HCT116 (cell line): ENCODE measurements at regions not wholly inside any gene's neighbourhood (a gene's known extent, or its start where the extent isn't known, plus 50 kb on each side); places are given as distances from the start of the nearest gene placed in this dataset.

Experiments used
- ATAC-seq: fragments of 200-7000 bp; cut with Tn5 transposase; 2 replicates; pipeline ENCODE4 v1.9.1; 2020; ENCODE audit warnings: mild to moderate bottlenecking, moderate library complexity
- BruUV-seq: library from RNA; stranded (reverse); fragments of 400-500 nt; replicated peaks from 2 replicates; lab custom pipeline; 2021; lab: Mats Ljungman, UMichigan
- CTCF ChIA-PET: fragments of 300-600 bp; sonication (Branson Sonifier 250); formaldehyde crosslinking; loops from one replicate; lab custom pipeline; 2021; ENCODE audit warnings: antibody characterized with exemption; lab: Charles Lee
- POLR2A ChIA-PET: fragments of 300-600, 350-600 bp; sonication (Branson Sonifier 250); formaldehyde crosslinking; loops from one replicate; lab custom pipeline; 2021; ENCODE audit warnings: antibody characterized with exemption; lab: Charles Lee
- RAD21 ChIA-PET, 2 experiments: fragments of 300-600 bp; sonication (Branson Sonifier 250); formaldehyde crosslinking; loops; one replicate each; lab custom pipeline; 2023; ENCODE audit warnings: low total read pairs in 2 of 2; ENCODE audit not compliant: uncharacterized antibody in 2 of 2, unreplicated experiment in 2 of 2, low non-redundant PET in 1 of 2; lab: Charles Lee
- DNase-seq: peaks from one replicate; pipeline ENCODE4 v3.0.0-alpha.2; 2010; ENCODE audit warnings: low read depth, low spot score
- H2AFZ ChIP-seq: fragments of 200-600 bp; shearing (Covaris generic), sonication (generic); 2 replicates; pipeline ENCODE4 v1.6.1; 2017; ENCODE audit warnings: low read depth, mixed run types, mixed read lengths, antibody characterized with exemption, low read length; ENCODE audit not compliant: poor library complexity, severe bottlenecking
- H3K27ac ChIP-seq: 2 replicates; pipeline ENCODE4 v1.5.1; 2012; ENCODE audit warnings: low read depth, low read length
- H3K27me3 ChIP-seq: fragments of 200-600 bp; sonication (generic); 2 replicates; pipeline ENCODE4 v1.6.1; 2016; ENCODE audit warnings: mixed run types, low read length, mixed read lengths; ENCODE audit not compliant: insufficient read depth
- H3K36me3 ChIP-seq, 2 experiments: fragments of 200-500 bp in 1 of 2; fragments of 200-600 bp in 1 of 2; sonication (Bioruptor generic) in 1 of 2; sonication (generic) in 1 of 2; 2 replicates each; pipeline versions ENCODE4 v1.5.1 to v1.6.1; 2014 to 2016; ENCODE audit warnings: low read length in 2 of 2, inconsistent platforms in 1 of 2, mixed read lengths in 1 of 2, mixed run types in 1 of 2; ENCODE audit not compliant: insufficient read depth in 2 of 2, control insufficient read depth in 1 of 2
- H3K4me1 ChIP-seq, 2 experiments: fragments of 200-600 bp in 1 of 2; sonication (generic) in 1 of 2; 2 replicates each; pipeline versions ENCODE4 v1.5.1 to v1.6.1; 2012 to 2017; ENCODE audit warnings: low read length in 2 of 2, inconsistent platforms in 1 of 2, mild to moderate bottlenecking in 1 of 2, mixed read lengths in 1 of 2, mixed run types in 1 of 2, moderate library complexity in 1 of 2; ENCODE audit not compliant: insufficient read depth in 2 of 2, control insufficient read depth in 1 of 2
- H3K4me2 ChIP-seq: fragments of 200-600 bp; sonication (generic); 2 replicates; pipeline ENCODE4 v1.6.1; 2017; ENCODE audit warnings: mixed run types, low read length, mixed read lengths
- H3K4me3 ChIP-seq, 2 experiments: fragments of 200-600 bp in 1 of 2; sonication (generic) in 1 of 2; replicated peaks in 1 of 2; 2 replicates each; pipeline ENCODE4 v1.5.1; 2011 to 2016; ENCODE audit warnings: low read length in 2 of 2, control low read depth in 1 of 2, low read depth in 1 of 2, mild to moderate bottlenecking in 1 of 2, mixed read lengths in 1 of 2, mixed run types in 1 of 2
- H3K79me2 ChIP-seq: fragments of 200-600 bp; sonication (generic); 2 replicates; pipeline ENCODE4 v1.6.1; 2017; ENCODE audit warnings: mild to moderate bottlenecking, mixed run types, low read length, moderate library complexity, mixed read lengths; ENCODE audit not compliant: insufficient read depth
- H3K9ac ChIP-seq: fragments of 200-600 bp; sonication (generic); 2 replicates; pipeline ENCODE4 v1.6.1; 2016; ENCODE audit warnings: low read length, mixed read lengths
- H3K9me2 ChIP-seq: fragments of 200-600 bp; sonication (generic), shearing (Covaris generic); 2 replicates; pipeline ENCODE4 v1.6.1; 2017; ENCODE audit warnings: mixed run types, mild to moderate bottlenecking, moderate library complexity; ENCODE audit not compliant: insufficient read depth
- H3K9me3 ChIP-seq, 2 experiments: fragments of 200-500 bp in 1 of 2; fragments of 200-600 bp in 1 of 2; sonication (Bioruptor generic) in 1 of 2; sonication (generic) in 1 of 2; 2 replicates each; pipeline ENCODE4 v1.6.1; 2014 to 2017; ENCODE audit warnings: low read length in 2 of 2, mixed read lengths in 2 of 2, inconsistent platforms in 1 of 2, low read depth in 1 of 2, mild to moderate bottlenecking in 1 of 2, mixed run types in 1 of 2, moderate library complexity in 1 of 2; ENCODE audit not compliant: control insufficient read depth in 1 of 2, insufficient read depth in 1 of 2
- H4K20me1 ChIP-seq: fragments of 200-600 bp; sonication (generic), shearing (Covaris generic); 2 replicates; pipeline ENCODE4 v1.6.1; 2017; ENCODE audit warnings: mixed run types, mild to moderate bottlenecking, moderate library complexity; ENCODE audit not compliant: insufficient read depth
- CTCF ChIP-seq, 3 experiments: fragments of 200-600 bp in 1 of 3; sonication (generic) in 1 of 3; IDR thresholded peaks in 2 of 3; conservative IDR thresholded peaks in 1 of 3; 2 replicates each; pipeline ENCODE4 v1.5.1; 2012 to 2017; ENCODE audit warnings: low read depth in 2 of 3, low read length in 2 of 3, antibody characterized with exemption in 1 of 3, borderline replicate concordance in 1 of 3, control low read depth in 1 of 3, mild to moderate bottlenecking in 1 of 3, mixed read lengths in 1 of 3, mixed run types in 1 of 3, moderate library complexity in 1 of 3; ENCODE audit not compliant: insufficient read depth in 1 of 3
- EGR1 ChIP-seq: IDR thresholded peaks from 2 replicates; pipeline ENCODE4 v1.6.1; 2012; ENCODE audit warnings: low read depth
- EZH2phosphoT487 ChIP-seq: fragments of 200-600 bp; IDR thresholded peaks from 2 replicates; pipeline ENCODE4 v1.6.1; 2018; ENCODE audit warnings: antibody characterized with exemption, borderline replicate concordance
- RAD21 ChIP-seq: IDR thresholded peaks from 2 replicates; pipeline ENCODE4 v1.6.1; 2012; ENCODE audit warnings: low read depth, mild to moderate bottlenecking
- REST ChIP-seq: IDR thresholded peaks from 2 replicates; pipeline ENCODE4 v1.6.1; 2012; ENCODE audit warnings: low read depth
- SIN3A ChIP-seq: IDR thresholded peaks from 2 replicates; pipeline ENCODE4 v1.6.1; 2012; ENCODE audit warnings: low read depth
- SP1 ChIP-seq: IDR thresholded peaks from 2 replicates; pipeline ENCODE4 v1.6.1; 2012; ENCODE audit warnings: low read depth
- TCF7L2 ChIP-seq: IDR thresholded peaks from 2 replicates; pipeline ENCODE4 v1.7.0; 2011; ENCODE audit warnings: borderline replicate concordance, inconsistent platforms; ENCODE audit not compliant: insufficient read depth, insufficient read length; ENCODE audit errors: extremely low read depth
- YY1 ChIP-seq: IDR thresholded peaks from 2 replicates; pipeline ENCODE4 v1.6.1; 2011; ENCODE audit warnings: low read length, low read depth, moderate library complexity, mild to moderate bottlenecking; ENCODE audit not compliant: insufficient replicate concordance; ENCODE audit errors: extremely low read depth
- ZBTB33 ChIP-seq: IDR thresholded peaks from 2 replicates; pipeline ENCODE4 v1.6.1; 2011; ENCODE audit warnings: mild to moderate bottlenecking, low read length, moderate library complexity; ENCODE audit not compliant: insufficient replicate concordance; ENCODE audit errors: extremely low read depth
- ZNF274 ChIP-seq: fragments of 200-500 bp; sonication (Bioruptor generic); IDR thresholded peaks from 2 replicates; pipeline ENCODE4 v1.6.1; 2014; ENCODE audit warnings: mild to moderate bottlenecking, low read depth, low read length, inconsistent platforms
- intact Hi-C: fragments of 100-400 bp; cut with micrococcal nuclease; formaldehyde crosslinking; loops from 2 replicates; pipeline ENCODE4 v1.10.0; 2022

GRCh38 chr15:81807806-81808205 is 238.0 kb downstream of the MEX3B start:
- H3K4me3 ChIP-seq, result no peak overlapping the region
- H3K4me1 ChIP-seq, result no peaks in the 10 kb centered on the region
- TF ChIP-seq SP1, result no peak
- no peak for TF ChIP-seq EZH2phosphoT487
- TF ChIP-seq REST, result no peak
- no peak for TF ChIP-seq SIN3A
- no peak for TF ChIP-seq ZNF274
- no peak for TF ChIP-seq RAD21
- no peak for TF ChIP-seq YY1
- TF ChIP-seq CTCF (IDR thresholded peaks at IDR 0.05 in 2 of 3, conservative IDR thresholded peaks at IDR 0.05 in 1 of 3; ENCODE audit: borderline replicate concordance in 1 of 3, insufficient read depth in 1 of 3, low read depth in 2 of 3, low read length in 2 of 3), result no peak
- no peak for TF ChIP-seq TCF7L2
- no peak for TF ChIP-seq ZBTB33
- TF ChIP-seq EGR1, result no peak
- no peaks in the 10 kb centered on the region for H3K36me3 ChIP-seq
- ChIA-PET POLR2A (no interaction called here), RAD21 (no interaction called here), CTCF (no interaction called here)
- DNase-seq (no peak), ATAC-seq (no peak)
- no peak overlapping the region for H3K4me2 ChIP-seq
- H2AFZ ChIP-seq, result no peak overlapping the region
- no peaks in the 10 kb centered on the region for H4K20me1 ChIP-seq
- H3K9me3 ChIP-seq, result no peaks in the 10 kb centered on the region
- no TSS peak for BruUV-seq
- H3K27ac ChIP-seq, result no peak overlapping the region
- intact Hi-C loops, result no loop called here
- H3K9me2 ChIP-seq, result no peaks in the 10 kb centered on the region
- peaks cover 7% of the 10 kb centered on the region; the same call in 1 of the 2 replicates for H3K27me3 ChIP-seq
- no peaks in the 10 kb centered on the region for H3K79me2 ChIP-seq
- no peak overlapping the region for H3K9ac ChIP-seq
